Ascending aorta (tissue), 2 donors: ENCODE measurements at regions not wholly inside any gene's neighbourhood (a gene's known extent, or its start where the extent isn't known, plus 50 kb on each side); places are given as distances from the start of the nearest gene placed in this dataset.

Source experiments
- DNase-seq, 2 donors: peaks; one replicate each; pipeline ENCODE4 v3.0.0-alpha.2; 2019; ENCODE audit warnings: low spot score in 2 of 2
- H3K27ac ChIP-seq, 2 donors: fragments of 200-600 bp; sonication (generic); one replicate each; pipeline ENCODE4 v1.5.1; 2016 to 2017; ENCODE audit warnings: mild to moderate bottlenecking in 1 of 2
- H3K27me3 ChIP-seq: fragments of 200-600 bp; sonication (generic); one replicate; pipeline ENCODE4 v1.5.1; 2017
- H3K36me3 ChIP-seq, 2 donors: fragments of 200-600 bp; sonication (generic); one replicate each; pipeline ENCODE4 v1.5.1; 2016
- H3K4me1 ChIP-seq, 2 donors: fragments of 200-600 bp; sonication (generic); one replicate each; pipeline ENCODE4 v1.5.1; 2016 to 2017; ENCODE audit warnings: mild to moderate bottlenecking in 1 of 2
- H3K4me3 ChIP-seq, 2 donors: fragments of 200-600 bp; sonication (generic); one replicate each; pipeline ENCODE4 v1.5.1; 2016 to 2017; ENCODE audit warnings: mild to moderate bottlenecking in 1 of 2
- H3K9me3 ChIP-seq, 2 donors: fragments of 200-600 bp; sonication (generic); one replicate each; pipeline ENCODE4 v1.5.1; 2016
- CTCF ChIP-seq, 3 experiments: fragments of 200-600 bp in 2 of 3; fragments of 450-650 bp in 1 of 3; sonication (generic) in 2 of 3; IDR thresholded peaks; one replicate each; pipeline ENCODE4 v1.5.1; 2016 to 2019; ENCODE audit warnings: antibody characterized with exemption in 3 of 3, mild to moderate bottlenecking in 1 of 3, moderate library complexity in 1 of 3
- intact Hi-C: fragments of 100-400 bp; cut with DNase I; formaldehyde crosslinking; loops from one replicate; pipeline ENCODE4 v1.15.1; 2023

DNA sequence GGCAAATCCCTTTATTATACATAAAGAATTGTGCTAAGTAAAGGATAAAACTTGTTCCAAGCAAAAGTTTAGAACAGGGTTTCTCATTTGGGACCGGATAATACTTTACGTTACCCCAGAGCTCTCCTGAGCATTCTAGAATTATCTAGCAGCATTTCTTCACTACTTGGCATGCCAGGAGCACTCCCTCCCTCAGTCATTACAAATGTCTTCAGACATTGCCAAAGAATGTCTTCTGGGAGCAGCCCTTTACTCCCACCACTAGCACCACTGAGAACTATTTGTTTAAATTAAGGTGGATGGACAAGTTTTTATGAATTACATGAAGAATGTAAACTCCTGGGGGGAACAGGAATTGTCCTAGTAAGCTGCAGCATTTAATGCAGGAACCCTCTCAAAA lies 516.4 kb downstream of the GBE1 start:
- Histone ChIP-seq H3K27me3 (no peaks in the 10 kb centered on the region), H3K4me1 (no peaks in the 10 kb centered on the region), H3K9me3 (no peaks in the 10 kb centered on the region), H3K27ac (no peak overlapping the region), H3K36me3 (no peaks in the 10 kb centered on the region), H3K4me3 (no peak overlapping the region)
- no peak for TF ChIP-seq CTCF (IDR thresholded peaks at IDR 0.05)
- intact Hi-C loops = no loop called here
- DNase-seq = no peak

DNA sequence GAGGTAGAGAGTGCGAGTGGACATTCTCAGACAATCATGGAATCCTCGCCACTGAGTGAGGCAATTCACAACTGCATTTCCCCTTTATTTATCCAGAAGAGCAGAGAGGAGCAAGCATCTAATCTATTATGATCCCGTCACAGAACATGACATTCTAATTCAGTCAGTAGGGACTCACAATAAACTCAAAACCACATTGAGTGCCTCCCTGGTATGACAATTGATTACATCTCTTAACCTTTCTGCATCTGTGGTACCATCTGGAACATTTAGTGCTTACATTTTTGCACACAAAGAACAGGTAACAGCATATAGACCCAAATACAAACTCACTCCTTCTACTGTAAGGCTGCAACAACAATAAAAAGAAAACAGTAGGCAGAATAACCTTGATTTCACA lies 517.2 kb downstream of the GBE1 start:
- H3K4me3 ChIP-seq = no peak overlapping the region
- no peak for DNase-seq
- H3K27me3 ChIP-seq = no peaks in the 10 kb centered on the region
- no peaks in the 10 kb centered on the region for H3K4me1 ChIP-seq
- TF ChIP-seq CTCF (IDR thresholded peaks at IDR 0.05) = no peak
- H3K36me3 ChIP-seq = no peaks in the 10 kb centered on the region
- intact Hi-C loops = no loop called here
- H3K9me3 ChIP-seq = no peaks in the 10 kb centered on the region
- no peak overlapping the region for H3K27ac ChIP-seq

DNA sequence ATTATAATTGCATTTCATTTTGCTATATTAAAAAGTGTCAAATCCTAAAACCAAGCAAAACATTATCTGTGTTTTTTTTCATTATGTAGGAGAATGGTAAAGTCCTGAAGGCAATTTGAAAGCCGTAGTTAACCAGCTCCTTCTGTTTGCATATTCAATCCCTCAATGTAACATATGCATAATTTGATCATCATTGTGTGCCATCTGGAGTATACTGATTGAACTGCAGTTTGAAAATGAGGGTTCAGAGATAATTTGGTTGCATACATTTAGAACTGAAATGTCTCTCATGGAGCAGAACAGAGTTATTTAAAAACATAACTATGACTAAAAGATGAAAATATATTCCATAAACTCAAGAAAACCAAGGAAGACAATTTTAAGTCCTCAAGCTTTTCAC lies 518.6 kb downstream of the GBE1 start:
- H3K36me3 ChIP-seq = no peaks in the 10 kb centered on the region
- DNase-seq = no peak
- H3K27ac ChIP-seq = no peak overlapping the region
- no peaks in the 10 kb centered on the region for H3K9me3 ChIP-seq
- no peak overlapping the region for H3K4me3 ChIP-seq
- no peaks in the 10 kb centered on the region for H3K27me3 ChIP-seq
- H3K4me1 ChIP-seq = no peaks in the 10 kb centered on the region
- no peak for TF ChIP-seq CTCF (IDR thresholded peaks at IDR 0.05)
- intact Hi-C loops = no loop called here

GRCh38 chr3:81237181-81237580 lies 524.3 kb downstream of the GBE1 start:
- H3K27ac ChIP-seq = no peak overlapping the region
- DNase-seq = no peak
- no peaks in the 10 kb centered on the region for H3K27me3 ChIP-seq
- no peaks in the 10 kb centered on the region for H3K4me1 ChIP-seq
- TF ChIP-seq CTCF (IDR thresholded peaks at IDR 0.05) = no peak
- H3K36me3 ChIP-seq = no peaks in the 10 kb centered on the region
- no peaks in the 10 kb centered on the region for H3K9me3 ChIP-seq
- intact Hi-C loops = no loop called here
- H3K4me3 ChIP-seq = no peak overlapping the region

DNA sequence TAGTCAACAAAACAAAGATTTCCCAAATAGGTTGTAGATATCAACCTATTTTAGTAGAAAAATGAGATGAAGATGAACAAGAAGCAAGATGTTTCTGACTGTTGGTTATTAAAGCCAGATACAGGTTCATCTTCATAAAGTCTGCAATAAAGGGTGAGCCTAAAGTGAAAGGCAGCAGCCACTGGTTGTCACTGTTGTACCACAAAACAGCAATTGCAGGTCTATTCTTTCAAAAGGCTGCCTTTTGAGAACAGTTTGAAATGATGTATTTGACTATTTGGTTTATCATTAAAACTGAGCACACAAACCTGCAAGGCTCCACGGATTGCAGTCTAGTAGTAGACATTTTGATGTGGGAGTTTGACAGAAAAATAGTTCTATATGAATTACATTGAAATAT lies 543.4 kb downstream of the GBE1 start:
- TF ChIP-seq CTCF (IDR thresholded peaks at IDR 0.05) = no peak
- no peak for DNase-seq
- no peaks in the 10 kb centered on the region for H3K27me3 ChIP-seq
- H3K4me3 ChIP-seq = no peak overlapping the region
- H3K9me3 ChIP-seq = no peaks in the 10 kb centered on the region
- no peaks in the 10 kb centered on the region for H3K4me1 ChIP-seq
- intact Hi-C loops = no loop called here
- H3K36me3 ChIP-seq = no peaks in the 10 kb centered on the region
- H3K27ac ChIP-seq = no peak overlapping the region

GRCh38 chr3:81217101-81217500 lies 544.3 kb downstream of the GBE1 start:
- Histone ChIP-seq H3K4me1 (no peaks in the 10 kb centered on the region), H3K9me3 (no peaks in the 10 kb centered on the region), H3K27ac (no peak overlapping the region), H3K4me3 (no peak overlapping the region), H3K36me3 (no peaks in the 10 kb centered on the region), H3K27me3 (no peaks in the 10 kb centered on the region)
- no peak for TF ChIP-seq CTCF (IDR thresholded peaks at IDR 0.05)
- intact Hi-C loops = no loop called here
- DNase-seq = no peak
